ENCODE measurements at regions not wholly inside any gene's neighbourhood (a gene's known extent, or its start where the extent isn't known, plus 50 kb on each side); places are given as distances from the start of the nearest gene placed in this dataset.
"Not testable (repeated sequence)": the region's sequence is repeated elsewhere in the genome, so short reads cannot be mapped to it uniquely, and the experiment has no call there.

GRCh38 chr1:199616947-199617346 lies 410.6 kb upstream of the NR5A2 start:
- DNase-seq = no peak
- Mint-ChIP-seq H3K36me3 (no peaks in the 10 kb centered on the region), H3K9me3 (no peaks in the 10 kb centered on the region), H3K27me3 (peaks cover 0 to 9% (median 0%) of the 10 kb centered on the region in 5 donors), H3K4me3 (no peak overlapping the region), H3K27ac (no peak overlapping the region), H3K4me1 (peaks cover 0 to 10% (median 0%) of the 10 kb centered on the region in 4 donors)
- ATAC-seq = no peak
- POLR2A ChIA-PET = no interaction called here

GRCh38 chr1:199619223-199619622 lies 408.3 kb upstream of the NR5A2 start:
- POLR2A ChIA-PET = no interaction called here
- H3K27me3 Mint-ChIP-seq = peaks cover 0 to 9% (median 2%) of the 10 kb centered on the region in 5 donors
- H3K36me3 Mint-ChIP-seq = no peaks in the 10 kb centered on the region
- no peaks in the 10 kb centered on the region for H3K4me1 Mint-ChIP-seq
- DNase-seq (no peak), ATAC-seq (no peak)
- no peak overlapping the region for H3K4me3 Mint-ChIP-seq
- no peak overlapping the region for H3K27ac Mint-ChIP-seq
- no peaks in the 10 kb centered on the region for H3K9me3 Mint-ChIP-seq

DNA sequence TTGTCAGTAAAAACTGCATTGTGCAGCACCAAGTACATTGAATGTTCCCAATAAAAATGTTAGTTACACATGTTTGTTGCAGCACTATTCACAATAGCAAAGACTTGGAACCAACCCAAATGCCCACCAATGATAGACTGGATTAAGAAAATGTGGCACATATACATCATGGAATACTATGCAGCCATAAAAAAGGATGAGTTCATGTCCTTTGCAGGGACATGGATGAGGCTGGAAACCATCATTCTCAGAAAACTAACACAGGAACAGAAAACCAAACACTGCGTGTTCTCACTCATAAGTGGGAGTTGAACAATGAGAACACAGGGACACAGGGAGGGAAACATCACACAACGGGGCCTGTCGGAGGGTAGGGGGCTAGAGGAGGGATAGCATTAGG lies 401.3 kb upstream of the NR5A2 start:
- H3K36me3 Mint-ChIP-seq, ATAC-seq, DNase-seq, POLR2A ChIA-PET, H3K4me1 Mint-ChIP-seq, H3K4me3 Mint-ChIP-seq: not testable (repeated sequence)
- H3K9me3 Mint-ChIP-seq = peaks cover 0 to 10% (median 3%) of the 10 kb centered on the region in 9 donors
- peaks cover 2 to 17% (median 5%) of the 10 kb centered on the region in 5 donors for H3K27me3 Mint-ChIP-seq
- peak overlapping the region in 1 of 10 donors; percentile 77 for H3K27ac Mint-ChIP-seq

DNA sequence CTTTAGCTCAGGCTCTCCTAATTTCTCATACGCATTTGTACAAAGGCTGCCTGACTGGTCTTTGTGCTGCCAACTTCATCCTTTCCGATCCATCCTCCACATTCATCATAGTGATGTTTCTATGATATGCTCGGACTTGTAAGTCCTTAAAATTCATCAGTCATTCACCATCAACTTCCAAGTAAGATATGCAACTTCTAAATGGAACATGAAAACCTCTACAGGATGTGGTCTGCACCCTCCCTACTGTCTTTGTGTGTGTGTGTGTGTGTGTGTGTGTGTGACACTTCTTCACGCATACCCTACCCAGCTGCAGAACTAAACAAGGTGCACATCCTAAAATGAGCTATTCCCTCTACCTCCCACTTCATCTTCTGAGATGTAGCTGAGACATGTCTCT lies 397.9 kb upstream of the NR5A2 start:
- Mint-ChIP-seq H3K4me1 (peaks cover 4 to 7% (median 6%) of the 10 kb centered on the region in 4 donors), H3K27me3 (peaks cover 5 to 28% (median 12%) of the 10 kb centered on the region in 5 donors), H3K36me3 (no peaks in the 10 kb centered on the region), H3K4me3 (no peak overlapping the region), H3K9me3 (peaks cover 2 to 18% (median 4%) of the 10 kb centered on the region in 9 donors), H3K27ac (no peak overlapping the region)
- POLR2A ChIA-PET = no interaction called here
- DNase-seq (peak in 3 of 10 donors; percentile 1 to 9 (median 4)), ATAC-seq (no peak)

GRCh38 chr1:199639453-199639852 lies 388.1 kb upstream of the NR5A2 start:
- POLR2A ChIA-PET = no interaction called here
- no peak for ATAC-seq
- H3K36me3 Mint-ChIP-seq = peaks cover 0 to 11% (median 7%) of the 10 kb centered on the region in 3 donors
- peaks cover 2 to 17% (median 4%) of the 10 kb centered on the region in 5 donors for H3K27me3 Mint-ChIP-seq
- DNase-seq = no peak
- H3K9me3 Mint-ChIP-seq = peaks cover 0 to 31% (median 26%) of the 10 kb centered on the region in 9 donors
- no peak overlapping the region for H3K4me3 Mint-ChIP-seq
- no peak overlapping the region for H3K27ac Mint-ChIP-seq
- H3K4me1 Mint-ChIP-seq = no peaks in the 10 kb centered on the region

- Mint-ChIP-seq H3K36me3 (no peaks in the 10 kb centered on the region), H3K27ac (peak overlapping the region in 1 of 10 donors; percentile 25), H3K27me3 (peaks cover 0 to 3% (median 2%) of the 10 kb centered on the region in 5 donors), H3K4me1 (no peaks in the 10 kb centered on the region), H3K9me3 (peaks cover 0 to 15% (median 7%) of the 10 kb centered on the region in 9 donors), H3K4me3 (no peak overlapping the region)
- POLR2A ChIA-PET = no interaction called here
- no peak for DNase-seq
- no peak for ATAC-seq
Observed at GRCh38 chr1:199641531-199641930, 386.0 kb upstream of the NR5A2 start.

DNA sequence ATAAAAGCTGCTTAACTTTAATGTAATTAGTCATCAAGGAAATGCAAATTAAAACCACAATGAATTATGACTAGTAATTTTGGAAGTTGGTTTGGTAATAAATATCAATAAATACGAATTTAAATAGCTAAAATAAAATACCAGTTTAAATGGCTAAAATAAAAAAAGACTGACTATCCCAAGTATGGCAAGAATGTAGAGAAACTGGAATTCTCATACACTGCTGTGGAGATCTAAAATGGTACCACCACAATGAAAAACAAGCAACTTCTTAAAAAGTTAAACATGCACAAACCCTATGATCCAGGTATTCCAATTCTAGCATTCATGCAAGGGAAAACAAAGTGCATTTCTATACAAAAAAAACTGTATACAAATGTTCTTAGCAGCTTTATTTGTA lies 382.6 kb upstream of the NR5A2 start:
- Mint-ChIP-seq H3K9me3 (peaks cover 0 to 19% (median 7%) of the 10 kb centered on the region in 9 donors), H3K27me3 (peaks cover 2 to 20% (median 6%) of the 10 kb centered on the region in 5 donors), H3K36me3 (peaks cover 0 to 8% (median 0%) of the 10 kb centered on the region in 3 donors), H3K27ac (no peak overlapping the region), H3K4me1 (no peaks in the 10 kb centered on the region), H3K4me3 (no peak overlapping the region)
- DNase-seq = no peak
- POLR2A ChIA-PET = no interaction called here
- no peak for ATAC-seq

GRCh38 chr1:199646761-199647160 lies 380.7 kb upstream of the NR5A2 start:
- Mint-ChIP-seq H3K36me3 (peaks cover 0 to 8% (median under 1%) of the 10 kb centered on the region in 3 donors), H3K4me3 (no peak overlapping the region), H3K4me1 (no peaks in the 10 kb centered on the region), H3K27ac (no peak overlapping the region), H3K27me3 (peaks cover 3 to 20% (median 6%) of the 10 kb centered on the region in 5 donors), H3K9me3 (peaks cover 0 to 37% (median 10%) of the 10 kb centered on the region in 9 donors)
- POLR2A ChIA-PET = no interaction called here
- ATAC-seq (no peak), DNase-seq (no peak)

DNA sequence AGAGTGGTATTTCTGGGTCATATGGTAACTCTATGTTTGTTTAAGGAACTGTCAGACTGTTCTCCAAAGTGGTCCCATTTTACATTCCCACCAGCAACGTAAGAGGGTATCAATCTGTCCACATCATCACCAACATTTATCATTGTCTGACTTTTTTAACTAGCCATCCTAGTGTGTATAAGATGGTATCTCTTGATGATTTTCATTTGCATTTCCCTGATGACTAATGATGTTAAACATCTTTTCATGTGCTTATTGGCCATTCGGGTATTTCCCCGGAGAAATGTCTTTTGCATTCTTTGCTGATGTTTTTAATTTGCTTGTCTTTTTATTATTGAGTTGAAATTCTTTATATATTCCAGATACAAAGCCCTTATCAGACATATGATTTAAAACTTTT lies 370.1 kb upstream of the NR5A2 start:
- no peaks in the 10 kb centered on the region for H3K4me1 Mint-ChIP-seq
- H3K27me3 Mint-ChIP-seq = peaks cover 1 to 19% (median 5%) of the 10 kb centered on the region in 5 donors
- DNase-seq (no peak), ATAC-seq (no peak)
- no peak overlapping the region for H3K4me3 Mint-ChIP-seq
- H3K9me3 Mint-ChIP-seq = peaks cover 0 to 4% (median 0%) of the 10 kb centered on the region in 9 donors
- POLR2A ChIA-PET = no interaction called here
- no peaks in the 10 kb centered on the region for H3K36me3 Mint-ChIP-seq
- H3K27ac Mint-ChIP-seq = no peak overlapping the region

GRCh38 chr1:199660071-199660470 lies 367.4 kb upstream of the NR5A2 start:
- Mint-ChIP-seq H3K4me1 (no peaks in the 10 kb centered on the region), H3K9me3 (peaks cover 0 to 3% (median 0%) of the 10 kb centered on the region in 9 donors), H3K4me3 (no peak overlapping the region), H3K27ac (no peak overlapping the region), H3K36me3 (no peaks in the 10 kb centered on the region), H3K27me3 (peaks cover 1 to 19% (median 5%) of the 10 kb centered on the region in 5 donors)
- DNase-seq = no peak
- ATAC-seq = no peak
- POLR2A ChIA-PET = no interaction called here

- no peaks in the 10 kb centered on the region for H3K4me1 Mint-ChIP-seq
- H3K27me3 Mint-ChIP-seq = peaks cover 0 to 31% (median 8%) of the 10 kb centered on the region in 5 donors
- DNase-seq (no peak), ATAC-seq (no peak)
- no peak overlapping the region for H3K4me3 Mint-ChIP-seq
- POLR2A ChIA-PET = no interaction called here
- H3K9me3 Mint-ChIP-seq = no peaks in the 10 kb centered on the region
- no peak overlapping the region for H3K27ac Mint-ChIP-seq
- no peaks in the 10 kb centered on the region for H3K36me3 Mint-ChIP-seq
Observed at GRCh38 chr1:199665371-199665770, 362.1 kb upstream of the NR5A2 start.

DNA sequence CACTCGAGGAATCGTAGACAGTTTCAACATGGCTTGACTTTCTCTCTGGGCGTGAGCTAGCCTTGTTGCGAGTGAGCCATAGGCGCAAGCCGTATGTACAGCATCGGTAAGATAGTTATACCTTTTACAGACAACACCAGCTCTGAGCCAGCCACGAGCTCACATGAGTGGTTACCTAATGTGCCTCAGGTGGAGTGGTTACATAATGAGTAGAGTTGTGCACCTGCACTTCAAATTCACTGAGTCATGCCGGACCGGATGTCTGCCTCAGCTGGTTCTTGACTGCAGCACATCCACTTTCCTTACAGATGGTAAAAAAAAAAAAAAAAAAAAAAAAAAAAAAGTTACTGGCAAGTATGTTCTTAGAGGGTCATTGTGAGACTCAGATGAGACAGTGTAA lies 360.4 kb upstream of the NR5A2 start:
- no peaks in the 10 kb centered on the region for H3K4me1 Mint-ChIP-seq
- H3K4me3 Mint-ChIP-seq = no peak overlapping the region
- H3K9me3 Mint-ChIP-seq = no peaks in the 10 kb centered on the region
- ATAC-seq = no peak
- no peak for DNase-seq
- no peaks in the 10 kb centered on the region for H3K36me3 Mint-ChIP-seq
- no peak overlapping the region for H3K27ac Mint-ChIP-seq
- POLR2A ChIA-PET = no interaction called here
- peaks cover 0 to 29% (median 7%) of the 10 kb centered on the region in 5 donors for H3K27me3 Mint-ChIP-seq

GRCh38 chr1:199669916-199670315 lies 357.6 kb upstream of the NR5A2 start:
- DNase-seq (no peak), ATAC-seq (no peak)
- H3K9me3 Mint-ChIP-seq = no peaks in the 10 kb centered on the region
- H3K4me1 Mint-ChIP-seq = no peaks in the 10 kb centered on the region
- POLR2A ChIA-PET = no interaction called here
- H3K4me3 Mint-ChIP-seq = no peak overlapping the region
- H3K36me3 Mint-ChIP-seq = no peaks in the 10 kb centered on the region
- H3K27me3 Mint-ChIP-seq = peaks cover 0 to 38% (median 8%) of the 10 kb centered on the region in 5 donors
- H3K27ac Mint-ChIP-seq = no peak overlapping the region

GRCh38 chr1:199671684-199672083 lies 355.8 kb upstream of the NR5A2 start:
- no peak for ATAC-seq
- H3K4me3 Mint-ChIP-seq = no peak overlapping the region
- no peaks in the 10 kb centered on the region for H3K4me1 Mint-ChIP-seq
- H3K36me3 Mint-ChIP-seq = no peaks in the 10 kb centered on the region
- no peak for DNase-seq
- POLR2A ChIA-PET = no interaction called here
- peaks cover 0 to 33% (median 9%) of the 10 kb centered on the region in 5 donors for H3K27me3 Mint-ChIP-seq
- H3K27ac Mint-ChIP-seq = no peak overlapping the region
- no peaks in the 10 kb centered on the region for H3K9me3 Mint-ChIP-seq
